ENCODE measurements at regions not wholly inside any gene's neighbourhood (a gene's known extent, or its start where the extent isn't known, plus 50 kb on each side); places are given as distances from the start of the nearest gene placed in this dataset.

DNA sequence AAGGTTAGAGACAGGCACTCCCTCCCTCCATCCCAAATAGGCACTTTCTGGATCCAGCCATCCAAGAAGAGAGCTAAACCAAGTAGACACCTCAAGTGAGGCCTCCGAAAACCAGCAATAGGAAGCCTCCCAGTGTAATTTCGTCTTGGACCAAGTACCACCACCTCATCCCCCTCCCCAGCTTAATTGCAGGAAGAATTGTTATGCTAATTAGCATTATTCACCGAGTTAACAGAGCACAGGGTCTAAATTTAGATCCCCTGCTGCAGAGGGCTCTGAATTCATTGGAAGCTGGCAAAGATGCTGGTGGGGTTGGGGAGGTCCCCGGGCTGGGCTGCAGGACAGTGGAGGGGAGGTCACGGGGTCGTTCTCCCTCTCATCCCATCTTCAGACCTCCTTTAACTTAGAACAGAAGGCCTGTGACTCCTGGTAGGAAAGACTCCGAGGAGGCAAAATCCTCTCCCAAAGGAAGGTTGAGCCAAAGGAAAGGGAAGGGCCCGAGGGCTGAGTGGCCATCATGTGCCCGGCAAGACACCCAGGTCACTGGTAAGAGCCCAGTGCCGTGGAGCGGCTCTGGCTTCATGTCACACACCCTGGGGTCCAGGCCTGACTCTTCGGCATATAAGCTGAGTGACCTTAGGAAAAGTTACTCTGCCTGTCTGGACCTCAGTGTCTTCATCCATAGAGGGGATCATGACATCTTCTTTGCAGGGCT, 209.2 kb upstream of the GRIK3 start:
- DNase-seq = no peak

DNA sequence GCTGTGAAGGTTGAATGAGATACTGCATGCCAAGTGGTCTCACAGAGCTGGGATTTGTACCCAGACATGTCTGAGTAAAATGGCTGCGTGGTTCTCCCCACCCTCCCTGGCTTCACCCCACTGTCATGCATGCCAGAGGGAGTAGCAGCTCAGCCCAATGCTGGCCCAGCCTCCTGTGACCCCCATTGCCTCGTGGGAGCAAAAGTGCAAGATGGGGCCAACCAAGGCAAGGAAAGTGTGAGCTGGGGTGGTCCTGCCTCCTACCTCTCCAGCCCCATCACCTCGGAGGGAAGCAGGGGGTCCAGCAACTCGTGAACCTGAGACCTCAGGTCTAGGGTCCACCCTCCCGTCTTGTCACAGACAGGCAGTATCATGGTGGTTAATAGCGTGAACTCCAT, 209.8 kb upstream of the GRIK3 start:
- no peak for DNase-seq

DNA sequence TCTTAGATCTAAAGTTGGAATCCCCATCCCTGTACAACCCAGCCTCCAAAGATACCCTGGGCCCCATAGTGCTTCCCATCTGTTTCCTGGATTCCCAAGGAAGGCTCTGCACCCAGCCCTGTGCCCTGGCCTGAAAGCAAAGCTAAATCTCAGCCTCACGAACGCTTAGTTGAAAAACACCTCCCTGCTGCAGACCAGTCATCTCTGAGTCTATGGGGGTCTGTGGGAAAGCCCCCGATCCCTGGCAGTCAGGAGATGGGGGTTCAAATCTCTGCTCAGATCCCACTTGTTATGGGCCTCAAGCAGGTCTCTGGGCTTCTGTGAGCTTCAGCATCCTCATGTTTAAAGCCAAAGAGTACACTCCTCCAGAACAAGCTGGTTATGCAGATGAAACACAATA, 210.5 kb upstream of the GRIK3 start:
- DNase-seq = no peak

DNA sequence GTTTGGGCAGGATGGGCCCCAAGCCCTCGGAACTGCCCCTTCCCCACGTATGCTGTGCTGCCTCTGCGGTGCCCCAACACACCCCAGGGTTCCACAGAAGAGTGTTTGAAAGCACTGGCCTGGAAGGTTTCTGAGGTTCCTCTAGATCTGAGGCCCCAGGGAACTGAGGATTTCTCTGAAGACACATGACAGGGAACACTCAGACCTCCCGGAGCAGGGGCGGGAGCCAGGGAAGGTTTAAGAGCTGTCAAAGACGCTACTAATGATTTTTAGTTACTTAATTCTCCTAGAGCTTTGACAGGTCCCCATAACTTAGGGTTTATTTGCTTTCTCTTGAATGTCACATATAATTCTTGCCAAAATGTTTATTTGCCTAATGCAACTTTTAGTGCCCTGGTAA, 212.3 kb upstream of the GRIK3 start:
- no peak for DNase-seq

DNA sequence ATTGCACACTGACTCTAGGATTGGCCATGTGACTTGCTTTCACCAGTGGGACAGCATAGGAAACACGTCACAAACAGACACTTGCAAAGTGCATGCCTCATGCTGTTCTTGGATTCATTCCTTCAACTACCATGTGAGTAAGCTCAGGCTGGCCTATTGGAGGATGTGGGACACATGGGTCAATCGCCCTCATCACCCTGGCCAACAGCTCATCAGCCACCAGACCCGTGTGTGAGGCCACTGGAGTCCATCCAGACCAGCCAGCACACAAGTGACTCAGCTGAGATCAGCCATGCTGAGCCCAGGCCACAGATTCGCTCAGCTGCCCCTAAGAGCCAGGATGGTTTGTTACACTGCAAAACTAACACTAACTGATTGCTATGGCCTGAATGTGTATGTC, 216.1 kb upstream of the GRIK3 start:
- no peak for DNase-seq

DNA sequence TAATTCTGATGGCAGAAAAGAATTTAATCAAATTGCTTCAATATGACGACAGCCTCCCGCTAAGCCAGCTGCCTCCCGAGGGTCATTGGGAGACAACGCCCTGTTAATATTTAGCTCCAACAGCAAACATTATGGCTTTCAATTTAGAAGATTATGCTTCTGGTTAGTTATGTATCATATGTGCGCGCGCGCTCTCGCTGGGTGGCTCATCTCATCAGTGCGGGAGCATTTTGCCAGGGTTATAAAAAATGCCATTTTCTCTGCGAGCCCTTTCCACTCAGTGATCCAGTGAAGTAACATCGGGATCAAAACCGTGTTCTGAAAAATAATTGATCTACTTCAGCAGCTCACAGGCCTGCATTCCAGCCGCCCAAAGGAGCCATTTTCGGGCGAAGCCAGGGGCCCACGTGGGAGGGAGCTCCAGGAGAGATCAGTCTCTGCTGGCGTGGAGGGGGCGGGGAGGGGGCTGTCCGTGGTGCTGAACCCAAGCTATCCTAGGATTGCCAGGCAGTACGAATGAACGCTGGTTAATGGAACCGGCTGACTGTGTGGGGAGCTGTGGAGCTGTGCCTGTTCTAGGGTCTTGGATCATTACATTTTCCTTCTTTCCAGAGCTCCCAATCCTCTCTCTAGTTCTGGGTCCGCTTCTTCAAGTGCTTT, 219.1 kb upstream of the ZC3H12A start:
- no peak for DNase-seq

DNA sequence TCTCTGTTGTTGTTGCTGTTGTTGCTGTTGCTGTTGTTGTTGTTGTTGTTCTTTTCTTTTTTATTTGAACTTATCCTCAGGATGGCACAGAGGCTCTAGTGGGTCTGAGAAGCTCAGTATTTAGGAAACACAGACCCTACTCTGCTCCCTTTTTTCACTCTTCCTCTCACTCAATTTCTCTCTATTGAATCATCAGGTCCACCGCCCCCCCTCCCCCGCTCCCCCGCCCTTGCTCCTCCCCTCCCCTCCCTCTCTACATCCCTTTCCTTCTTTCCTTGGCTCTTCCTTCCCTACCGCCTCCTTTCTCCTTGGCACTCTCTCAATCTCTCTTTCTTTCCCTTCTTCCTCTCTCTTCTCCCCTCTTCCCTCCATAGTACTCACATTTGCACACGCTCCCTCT, 218.5 kb upstream of the ZC3H12A start:
- no peak for DNase-seq

DNA sequence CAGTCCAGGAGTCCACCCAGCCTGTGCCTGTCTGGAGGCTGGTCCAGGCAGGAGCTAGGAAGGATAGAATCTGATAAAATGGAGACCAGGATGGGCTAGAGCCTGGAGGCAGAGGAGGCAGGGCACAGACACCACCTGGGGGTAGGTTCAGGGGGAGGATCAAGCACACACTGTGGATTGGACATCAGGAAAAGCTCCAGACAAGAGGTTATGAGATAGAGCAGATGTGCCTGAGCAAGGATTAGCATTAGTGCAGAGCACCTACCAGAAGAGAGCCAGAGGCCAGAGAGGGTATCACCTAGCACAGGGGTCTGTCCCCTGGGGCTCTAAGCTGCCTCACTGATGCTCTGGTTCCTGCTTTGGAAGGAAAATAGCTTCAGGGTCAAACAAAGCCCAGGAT, 216.7 kb upstream of the ZC3H12A start:
- no peak for DNase-seq

DNA sequence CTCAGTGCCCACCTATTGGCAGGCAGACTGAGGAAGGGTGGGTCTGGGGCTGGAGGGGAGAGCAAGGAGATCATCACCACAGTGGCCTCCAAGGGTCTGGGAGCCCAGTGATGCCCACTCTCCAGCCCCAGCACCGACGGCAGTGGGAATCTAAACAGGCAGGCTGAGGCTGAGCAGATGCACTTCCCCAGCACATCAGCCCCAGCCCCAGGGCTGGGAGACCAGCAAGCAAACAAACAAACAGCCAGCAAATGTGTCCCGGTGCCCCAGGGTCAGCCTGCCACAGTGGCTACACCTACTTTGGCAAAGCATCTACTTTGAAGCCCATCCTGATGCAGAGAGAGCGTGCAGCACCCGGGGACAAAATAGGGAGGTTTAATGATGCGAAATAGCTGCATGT, 216.3 kb upstream of the ZC3H12A start:
- no peak for DNase-seq

DNA sequence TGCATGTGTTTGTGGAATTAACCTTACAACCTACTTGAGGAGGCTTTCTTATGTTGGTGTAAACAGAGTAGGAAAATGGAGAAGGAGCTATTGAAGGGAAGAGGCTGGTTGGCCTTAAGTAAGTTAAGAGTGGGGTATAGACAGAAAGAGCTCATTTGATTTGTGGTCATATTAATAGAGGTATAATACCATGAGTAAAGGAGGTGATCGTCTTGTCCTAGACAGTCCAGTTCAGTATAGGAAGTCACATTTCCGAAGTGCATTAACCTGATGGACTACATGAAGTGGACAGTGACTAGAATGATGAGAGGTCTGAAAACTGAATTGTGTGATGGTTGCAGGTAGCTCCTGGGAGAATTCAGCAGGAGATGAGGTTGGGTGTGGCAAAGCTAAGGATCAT, 215.4 kb upstream of the ZC3H12A start:
- no peak for DNase-seq

DNA sequence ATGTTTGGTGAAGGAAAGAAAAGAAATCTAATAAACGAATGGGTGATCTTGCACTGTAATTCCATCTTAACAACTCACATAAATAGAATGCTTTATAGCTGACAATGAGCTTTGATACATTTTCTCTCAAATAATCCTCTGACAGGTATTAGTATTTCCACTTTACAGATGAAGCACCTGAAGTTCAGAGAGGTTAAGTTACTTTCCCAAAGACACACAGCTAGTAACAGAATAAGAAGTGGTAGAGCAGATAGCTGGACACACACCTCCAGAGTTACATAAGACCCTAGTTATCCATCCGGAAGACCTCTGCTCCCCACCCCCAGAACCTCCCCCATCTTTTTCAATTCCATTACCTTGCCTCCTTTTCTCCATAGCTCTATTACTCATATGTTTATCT, 213.3 kb upstream of the ZC3H12A start:
- DNase-seq = no peak

DNA sequence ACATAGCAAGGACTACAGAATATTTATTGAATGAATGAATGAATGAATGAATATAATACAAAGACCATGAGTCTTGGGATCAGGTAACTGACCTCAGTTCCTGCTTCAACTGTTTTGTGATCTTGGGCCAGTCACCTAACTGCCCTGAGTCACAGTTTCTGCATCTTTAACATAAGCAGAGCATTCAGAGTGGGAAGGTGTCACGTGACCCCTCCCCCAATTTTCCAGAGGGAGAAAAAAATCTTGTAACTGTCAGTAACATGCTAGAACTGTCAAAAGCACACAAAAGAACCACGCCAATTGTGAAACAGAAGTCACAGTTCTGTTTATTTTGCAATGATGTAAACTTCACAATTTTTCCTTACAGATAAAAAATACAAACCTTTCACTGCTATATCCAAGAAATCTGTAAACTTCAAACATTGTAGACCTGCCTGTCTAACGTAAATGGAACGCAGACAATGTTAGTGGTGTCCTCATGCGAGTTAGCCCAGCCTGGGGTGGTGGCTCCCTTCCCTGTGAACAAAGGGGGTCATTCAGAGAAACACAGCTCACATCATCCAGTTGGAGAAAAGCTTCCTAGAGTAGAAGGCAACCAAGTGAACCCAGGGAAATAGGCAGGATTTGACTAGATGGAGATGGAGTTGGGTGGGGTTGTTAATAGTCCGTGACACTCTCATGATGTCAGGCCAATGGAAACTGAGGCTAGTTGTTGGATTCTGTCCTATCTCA, 211.8 kb upstream of the ZC3H12A start:
- DNase-seq = no peak

DNA sequence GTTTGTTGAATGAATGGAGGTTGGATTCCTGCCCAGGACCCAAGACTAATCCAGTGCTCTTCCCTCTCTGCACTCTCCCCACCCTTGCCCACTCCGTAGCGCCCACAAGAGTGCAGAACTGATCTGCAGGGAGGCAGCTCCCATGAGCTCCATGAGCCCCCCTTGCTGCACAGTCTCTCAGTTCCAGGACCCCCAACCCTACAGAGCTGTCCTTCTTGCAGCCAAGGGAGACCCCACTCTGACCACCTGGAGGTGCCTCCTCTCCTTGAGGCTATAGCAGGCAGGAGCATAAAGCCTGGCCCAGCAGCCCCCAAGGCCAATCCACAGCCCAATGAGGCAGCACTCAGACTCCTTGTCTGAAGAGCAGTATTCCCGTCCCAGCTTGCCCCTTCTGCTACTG, 209.2 kb upstream of the ZC3H12A start:
- DNase-seq = no peak

DNA sequence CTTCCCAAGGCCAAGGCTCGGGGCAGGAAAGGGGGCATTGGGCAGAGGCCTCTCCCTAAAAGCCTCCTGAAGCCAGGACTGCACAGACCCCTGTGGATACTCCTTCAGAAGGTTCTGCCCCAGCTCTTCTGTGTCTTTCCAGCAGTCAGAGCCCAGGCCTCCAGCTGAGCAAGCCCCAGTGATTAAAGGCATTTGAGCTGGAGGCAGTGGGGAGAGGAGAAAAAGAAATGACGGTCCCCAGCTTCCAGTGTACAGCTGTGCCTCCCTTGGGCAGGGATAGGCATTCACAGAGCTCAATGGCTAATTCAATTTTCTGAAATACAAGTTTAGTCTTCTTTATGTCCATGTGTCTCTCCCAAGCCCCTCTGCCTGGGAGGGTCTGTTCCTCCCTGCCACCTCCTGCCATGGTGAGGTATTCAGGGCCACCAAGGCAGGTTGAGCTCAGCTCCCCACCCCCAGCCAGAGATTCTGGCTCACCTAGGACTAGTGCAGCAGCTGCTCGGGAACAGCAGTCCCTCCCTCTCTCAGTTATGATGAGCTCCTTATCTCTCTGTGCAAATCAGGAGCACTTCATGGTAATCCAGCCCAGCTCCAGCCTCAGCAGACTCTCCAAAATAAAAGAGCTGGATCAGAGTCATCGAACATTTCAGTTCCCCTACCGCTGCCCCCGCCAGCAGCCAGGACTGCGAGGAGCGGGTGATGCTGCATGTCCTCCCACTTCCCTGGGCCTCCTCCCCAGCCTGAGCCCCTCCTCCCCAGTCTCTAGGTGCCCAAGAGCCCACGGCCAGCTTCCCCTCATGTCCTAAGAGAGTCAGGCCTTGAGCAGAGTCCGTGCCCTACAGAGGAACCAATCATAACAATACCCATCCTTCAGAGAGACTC, 208.4 kb upstream of the ZC3H12A start:
- DNase-seq = no peak

DNA sequence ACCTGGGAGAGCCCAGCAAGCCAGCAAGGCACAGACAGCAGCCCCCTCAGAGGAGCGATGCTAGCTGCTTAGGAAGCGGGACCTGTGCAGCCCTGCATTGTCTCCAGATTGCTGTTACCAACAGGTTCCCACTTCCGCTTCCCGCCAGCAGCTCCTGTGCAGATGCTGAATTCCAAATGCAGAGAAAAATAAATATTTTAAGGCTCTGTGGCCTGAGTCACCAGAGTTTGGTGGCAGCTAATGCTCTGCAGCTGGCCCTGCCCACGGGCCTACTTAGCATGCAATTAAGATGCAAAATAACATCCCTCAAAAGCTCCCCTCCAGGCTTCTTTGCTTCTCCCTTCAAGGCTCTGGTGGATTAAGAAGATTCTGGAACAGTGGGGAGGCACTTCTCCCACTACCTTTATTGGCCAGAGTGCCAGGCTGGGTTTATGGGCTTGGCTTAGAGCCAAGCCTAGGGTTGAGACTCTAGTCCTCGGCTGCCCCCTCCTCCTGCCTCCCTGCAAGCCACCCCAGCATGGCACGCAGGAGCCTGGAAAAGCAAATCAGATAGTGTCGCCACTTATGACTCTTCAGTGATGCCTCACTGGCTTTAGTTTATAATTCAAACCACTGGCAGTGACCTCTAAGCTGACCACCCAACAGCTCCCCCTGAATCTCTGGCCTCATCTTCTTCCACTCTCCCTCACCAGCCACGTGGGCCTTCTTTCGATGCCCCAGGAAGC, 207.1 kb upstream of the ZC3H12A start:
- no peak for DNase-seq

DNA sequence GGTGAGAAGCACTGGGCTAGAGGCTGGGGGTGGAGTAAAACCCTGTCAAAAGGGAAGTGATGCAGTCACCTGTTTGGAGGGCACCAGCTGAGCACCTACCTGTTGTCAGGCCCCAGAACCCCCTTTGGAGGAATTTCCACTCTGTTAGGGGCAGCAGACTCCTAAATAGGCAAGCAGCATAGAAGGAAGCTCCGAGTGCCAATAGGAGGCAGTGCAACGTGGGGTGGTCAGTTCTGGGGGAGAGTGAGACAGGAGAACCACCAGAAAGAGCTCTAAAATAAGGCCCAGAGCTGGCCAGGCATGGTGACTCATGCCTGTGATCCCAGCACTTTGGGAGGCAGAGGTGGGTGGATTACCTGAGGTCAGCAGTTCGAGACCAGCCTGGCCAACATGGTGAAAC, 203.7 kb upstream of the ZC3H12A start:
- no peak for DNase-seq

DNA sequence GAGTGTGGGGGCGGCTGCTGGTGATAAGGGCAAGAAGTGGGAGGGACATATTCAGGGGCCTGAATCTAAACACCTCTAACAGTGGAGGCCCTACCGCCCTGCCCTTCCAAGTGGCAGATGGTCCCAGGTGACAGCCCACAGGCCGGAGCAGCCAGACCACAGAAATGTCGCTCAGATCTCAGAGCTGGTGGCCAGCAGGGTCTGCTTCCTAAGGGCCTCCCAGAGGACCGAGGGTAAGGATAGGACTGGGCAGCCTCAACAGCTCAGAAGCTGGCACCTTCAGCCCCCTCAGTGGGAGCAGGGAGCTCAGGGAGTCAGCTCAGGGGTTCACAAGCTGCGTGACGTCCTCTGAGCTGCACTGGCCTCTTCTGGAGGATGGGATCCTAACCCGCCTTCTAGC, 201.8 kb upstream of the ZC3H12A start:
- no peak for DNase-seq

DNA sequence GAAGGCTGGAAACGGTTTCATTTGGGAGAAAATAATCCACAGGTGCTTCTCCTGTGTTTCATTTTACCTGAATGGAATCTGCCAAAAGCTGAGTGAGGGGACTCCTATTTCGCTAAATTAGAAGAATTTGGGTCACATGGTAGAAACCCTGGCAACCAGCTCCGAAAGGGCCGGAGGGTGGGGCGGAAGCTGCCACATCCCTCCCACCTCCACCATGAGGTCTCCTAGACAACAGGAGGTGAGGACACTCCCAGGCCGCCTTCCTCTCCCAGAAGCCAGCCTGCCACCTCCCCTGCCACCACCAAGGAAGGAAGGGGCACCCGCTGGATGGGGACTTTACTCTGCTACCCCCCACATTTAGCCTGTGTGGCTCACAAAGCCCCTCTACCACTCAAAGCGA, 199.9 kb upstream of the ZC3H12A start:
- no peak for DNase-seq

DNA sequence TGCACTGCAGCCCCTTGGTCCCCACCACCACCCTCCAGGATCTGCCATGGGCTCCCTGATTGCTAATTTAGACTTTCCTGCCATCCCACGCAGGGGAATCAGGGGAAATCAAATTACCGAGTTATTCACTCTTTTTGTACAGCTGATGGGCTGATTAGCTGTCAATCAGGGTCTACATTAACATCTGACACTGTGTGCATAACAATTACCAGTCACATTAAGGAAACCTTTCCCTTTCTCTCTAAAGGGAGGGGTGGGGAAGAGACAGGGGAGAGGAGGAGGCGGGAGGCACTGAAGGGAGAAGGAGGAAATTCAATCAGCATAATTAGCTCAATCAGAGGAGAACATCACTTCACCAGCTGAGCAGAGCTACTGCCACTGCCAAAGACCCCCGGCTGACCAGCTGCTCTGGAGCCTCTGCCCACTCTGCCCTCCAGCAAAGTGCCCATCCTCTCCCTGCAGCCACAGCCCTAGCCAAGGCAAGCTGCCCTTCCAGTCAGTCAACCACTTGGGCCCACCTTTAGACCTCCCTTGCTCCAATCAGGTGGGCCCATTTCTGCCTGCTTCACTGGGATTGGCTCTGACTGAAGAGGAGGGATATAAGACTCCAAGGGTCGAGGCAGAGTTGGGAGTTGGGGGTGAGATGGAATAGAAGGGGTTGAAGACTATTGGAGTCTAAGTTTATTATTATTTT, 199.3 kb upstream of the ZC3H12A start:
- no peak for DNase-seq

DNA sequence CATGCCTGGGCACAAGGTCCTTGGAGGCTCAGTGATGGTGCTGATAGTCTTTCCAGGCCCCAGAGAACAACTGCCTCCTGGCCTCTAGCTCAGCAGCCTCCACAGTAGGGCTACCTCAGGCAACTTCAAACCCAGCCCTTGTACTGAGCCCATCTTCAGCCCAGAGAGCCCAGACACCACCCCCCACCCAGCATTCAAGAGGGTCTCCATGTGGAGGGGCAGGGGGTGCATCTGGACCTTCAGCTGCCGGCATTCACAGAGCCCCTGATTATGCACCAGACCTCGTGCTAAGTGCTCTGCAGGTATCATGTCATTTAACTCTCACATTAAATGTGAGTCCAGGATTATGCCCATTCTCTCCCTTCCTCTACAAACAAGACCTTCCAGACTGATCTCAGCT, 197.0 kb upstream of the ZC3H12A start:
- no peak for DNase-seq

DNA sequence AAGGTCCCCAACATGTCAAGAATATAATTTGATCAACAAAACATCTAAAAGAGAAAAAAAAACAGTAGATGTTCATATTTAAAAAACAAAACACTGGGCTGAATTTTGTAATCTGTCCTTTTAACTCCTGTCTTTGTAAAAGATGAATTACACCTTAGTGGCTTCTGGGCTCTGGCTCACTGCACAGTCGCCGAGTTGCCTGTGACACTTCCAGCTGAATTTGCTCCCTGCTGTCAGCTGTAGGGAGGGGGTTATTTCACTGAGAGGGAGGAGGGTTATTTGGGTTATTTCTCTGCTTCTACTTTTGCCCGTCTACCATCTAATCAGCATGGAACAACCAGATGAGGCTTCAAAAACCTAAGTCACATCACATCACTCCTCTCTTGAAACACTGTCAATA, 193.0 kb upstream of the ZC3H12A start:
- DNase-seq = no peak

DNA sequence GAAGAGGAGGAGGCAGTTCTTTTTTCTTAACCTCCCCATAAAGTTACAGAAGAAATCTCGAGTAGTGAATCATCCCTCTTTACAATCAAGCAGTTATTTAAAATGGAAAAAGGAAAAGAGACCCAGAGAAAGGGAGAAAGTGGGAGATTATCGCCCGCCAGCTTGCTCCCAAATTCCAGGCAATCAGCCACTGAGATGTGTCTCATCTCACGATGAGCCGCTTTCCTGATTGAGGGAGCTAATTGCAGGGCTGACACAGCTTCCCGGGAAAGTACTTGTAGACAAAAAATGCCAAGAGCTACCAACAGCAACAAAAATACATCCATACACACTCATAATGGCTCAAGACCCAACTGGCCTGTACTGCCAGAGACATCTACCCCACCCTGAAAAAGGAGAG, 191.6 kb upstream of the ZC3H12A start:
- no peak for DNase-seq
